Ascending aorta (tissue), 2 donors: ENCODE measurements at regions not wholly inside any gene's neighbourhood (a gene's known extent, or its start where the extent isn't known, plus 50 kb on each side); places are given as distances from the start of the nearest gene placed in this dataset.

Source experiments
- DNase-seq, 2 donors: peaks; one replicate each; pipeline ENCODE4 v3.0.0-alpha.2; 2019; ENCODE audit warnings: low spot score in 2 of 2
- H3K27ac ChIP-seq, 2 donors: fragments of 200-600 bp; sonication (generic); one replicate each; pipeline ENCODE4 v1.5.1; 2016 to 2017; ENCODE audit warnings: mild to moderate bottlenecking in 1 of 2
- H3K27me3 ChIP-seq: fragments of 200-600 bp; sonication (generic); one replicate; pipeline ENCODE4 v1.5.1; 2017
- H3K36me3 ChIP-seq, 2 donors: fragments of 200-600 bp; sonication (generic); one replicate each; pipeline ENCODE4 v1.5.1; 2016
- H3K4me1 ChIP-seq, 2 donors: fragments of 200-600 bp; sonication (generic); one replicate each; pipeline ENCODE4 v1.5.1; 2016 to 2017; ENCODE audit warnings: mild to moderate bottlenecking in 1 of 2
- H3K4me3 ChIP-seq, 2 donors: fragments of 200-600 bp; sonication (generic); one replicate each; pipeline ENCODE4 v1.5.1; 2016 to 2017; ENCODE audit warnings: mild to moderate bottlenecking in 1 of 2
- H3K9me3 ChIP-seq, 2 donors: fragments of 200-600 bp; sonication (generic); one replicate each; pipeline ENCODE4 v1.5.1; 2016
- intact Hi-C: fragments of 100-400 bp; cut with DNase I; formaldehyde crosslinking; loops from one replicate; pipeline ENCODE4 v1.15.1; 2023
- TF ChIP-seq, protein P1 (sequence below), 3 experiments: fragments of 200-600 bp in 2 of 3; fragments of 450-650 bp in 1 of 3; sonication (generic) in 2 of 3; IDR thresholded peaks; one replicate each; pipeline ENCODE4 v1.5.1; 2016 to 2019; ENCODE audit warnings: antibody characterized with exemption in 3 of 3, mild to moderate bottlenecking in 1 of 3, moderate library complexity in 1 of 3

DNA sequence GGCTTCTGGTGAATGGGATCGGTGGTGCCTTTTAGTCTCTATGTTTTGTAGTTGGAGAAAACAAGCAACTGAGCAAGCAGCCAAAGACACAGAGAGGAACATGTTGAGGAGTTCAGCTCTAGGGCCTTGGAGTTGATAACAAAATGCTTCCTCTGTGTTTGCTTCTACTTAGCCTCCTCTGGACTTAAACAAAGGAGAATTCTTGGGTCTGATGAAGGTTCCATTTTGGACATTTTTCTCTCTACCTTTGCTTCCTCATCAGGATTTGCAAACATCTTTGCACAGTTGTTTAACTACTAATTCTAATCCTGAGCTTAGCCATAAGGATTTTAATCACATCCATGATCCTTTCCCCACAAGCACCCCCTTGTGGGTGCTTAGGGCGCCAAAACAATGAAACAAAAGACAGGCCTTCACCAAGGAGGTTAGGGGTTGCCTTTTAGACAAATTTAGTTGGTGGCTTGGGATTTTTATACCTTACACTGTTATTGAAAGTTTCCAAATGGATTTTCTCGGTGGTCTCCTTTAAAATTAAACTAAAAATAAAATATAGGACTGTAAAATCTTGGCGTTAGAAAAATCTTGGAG is 148.5 kb upstream of the SATB2 start:
- DNase-seq = no peak
- Histone ChIP-seq H3K9me3 (no peaks in the 10 kb centered on the region), H3K4me3 (no peak overlapping the region), H3K27ac (no peak overlapping the region), H3K27me3 (no peaks in the 10 kb centered on the region), H3K36me3 (no peaks in the 10 kb centered on the region), H3K4me1 (no peaks in the 10 kb centered on the region)
- intact Hi-C loops = no loop called here
- TF ChIP-seq, protein P1, sequence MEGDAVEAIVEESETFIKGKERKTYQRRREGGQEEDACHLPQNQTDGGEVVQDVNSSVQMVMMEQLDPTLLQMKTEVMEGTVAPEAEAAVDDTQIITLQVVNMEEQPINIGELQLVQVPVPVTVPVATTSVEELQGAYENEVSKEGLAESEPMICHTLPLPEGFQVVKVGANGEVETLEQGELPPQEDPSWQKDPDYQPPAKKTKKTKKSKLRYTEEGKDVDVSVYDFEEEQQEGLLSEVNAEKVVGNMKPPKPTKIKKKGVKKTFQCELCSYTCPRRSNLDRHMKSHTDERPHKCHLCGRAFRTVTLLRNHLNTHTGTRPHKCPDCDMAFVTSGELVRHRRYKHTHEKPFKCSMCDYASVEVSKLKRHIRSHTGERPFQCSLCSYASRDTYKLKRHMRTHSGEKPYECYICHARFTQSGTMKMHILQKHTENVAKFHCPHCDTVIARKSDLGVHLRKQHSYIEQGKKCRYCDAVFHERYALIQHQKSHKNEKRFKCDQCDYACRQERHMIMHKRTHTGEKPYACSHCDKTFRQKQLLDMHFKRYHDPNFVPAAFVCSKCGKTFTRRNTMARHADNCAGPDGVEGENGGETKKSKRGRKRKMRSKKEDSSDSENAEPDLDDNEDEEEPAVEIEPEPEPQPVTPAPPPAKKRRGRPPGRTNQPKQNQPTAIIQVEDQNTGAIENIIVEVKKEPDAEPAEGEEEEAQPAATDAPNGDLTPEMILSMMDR (IDR thresholded peaks at IDR 0.05) = no peak

DNA sequence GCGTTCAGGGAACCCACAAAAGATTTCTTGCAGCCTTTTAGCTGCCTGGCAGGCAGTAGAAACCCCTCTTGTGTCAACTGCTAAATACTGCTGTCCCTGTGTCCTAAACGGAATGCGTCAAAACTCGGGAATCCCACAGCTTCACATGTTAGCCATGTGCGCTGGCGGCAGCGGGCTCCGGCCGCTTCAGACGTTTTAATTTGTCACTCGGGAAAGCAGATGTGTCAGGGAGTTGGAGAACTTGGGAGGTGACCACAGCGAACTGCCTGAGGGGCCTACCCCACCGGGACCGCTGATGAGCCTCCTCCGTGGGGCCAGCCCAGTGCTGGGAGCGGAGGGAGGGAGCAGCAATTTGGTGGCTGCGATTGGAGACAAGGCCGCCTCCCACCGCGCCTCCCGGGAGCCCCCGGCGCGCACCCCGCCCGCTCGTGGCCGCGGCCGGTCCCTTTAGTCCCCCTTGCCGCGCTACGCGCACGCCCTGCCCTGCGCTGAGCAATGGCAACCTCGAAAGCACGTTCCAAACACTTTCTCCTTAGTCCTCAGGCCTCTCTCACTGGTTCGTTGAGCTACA is 146.1 kb upstream of the SATB2 start:
- H3K27ac ChIP-seq = no peak overlapping the region
- H3K9me3 ChIP-seq = no peaks in the 10 kb centered on the region
- H3K27me3 ChIP-seq = no peaks in the 10 kb centered on the region
- no peak overlapping the region for H3K4me3 ChIP-seq
- H3K4me1 ChIP-seq = no peaks in the 10 kb centered on the region
- intact Hi-C loops = no loop called here
- TF ChIP-seq, protein P1 (IDR thresholded peaks at IDR 0.05) = no peak
- DNase-seq = no peak
- no peaks in the 10 kb centered on the region for H3K36me3 ChIP-seq

DNA sequence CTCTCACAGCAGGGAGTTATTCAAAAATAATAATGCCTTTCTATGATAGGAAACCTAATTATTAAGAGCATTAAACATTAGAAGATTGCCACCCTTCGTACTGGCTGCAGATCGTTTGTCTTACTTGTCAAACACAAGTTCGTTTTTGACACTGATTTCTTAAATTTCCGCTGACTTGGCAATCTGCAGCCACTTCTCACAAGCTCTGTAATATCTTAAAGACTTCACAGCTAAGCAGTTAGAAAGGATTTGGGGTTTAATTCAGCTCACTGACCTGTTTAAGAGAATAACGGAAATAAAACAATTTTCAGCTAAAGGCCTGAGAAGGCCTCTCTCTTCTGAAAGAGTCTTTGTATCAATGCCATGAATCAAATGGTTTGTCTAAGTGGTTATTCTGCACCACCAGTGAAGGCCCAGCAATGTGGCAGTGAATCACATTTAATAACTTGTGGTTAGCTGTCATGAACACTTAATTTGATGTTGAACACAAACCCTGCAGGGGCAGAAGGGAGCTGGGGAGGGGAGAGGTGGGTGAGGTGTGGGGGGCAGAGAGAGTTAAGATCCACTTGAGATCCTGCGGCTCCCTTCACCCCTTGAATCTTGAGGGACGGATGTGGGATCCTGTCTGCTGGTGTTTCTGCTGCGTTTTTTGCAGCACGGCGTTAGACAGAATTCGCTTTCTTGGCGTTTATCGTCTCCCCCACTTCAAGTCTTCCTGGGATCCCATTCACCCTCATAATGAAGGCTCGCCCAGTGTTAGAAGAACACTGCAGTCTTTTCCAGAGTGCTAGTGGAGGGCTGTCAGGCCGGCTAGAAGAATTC is 145.4 kb upstream of the SATB2 start:
- Histone ChIP-seq H3K9me3 (no peaks in the 10 kb centered on the region), H3K27ac (no peak overlapping the region), H3K36me3 (no peaks in the 10 kb centered on the region), H3K27me3 (no peaks in the 10 kb centered on the region), H3K4me3 (no peak overlapping the region), H3K4me1 (no peaks in the 10 kb centered on the region)
- no peak for DNase-seq
- TF ChIP-seq, protein P1 (IDR thresholded peaks at IDR 0.05) = no peak
- intact Hi-C loops = no loop called here

DNA sequence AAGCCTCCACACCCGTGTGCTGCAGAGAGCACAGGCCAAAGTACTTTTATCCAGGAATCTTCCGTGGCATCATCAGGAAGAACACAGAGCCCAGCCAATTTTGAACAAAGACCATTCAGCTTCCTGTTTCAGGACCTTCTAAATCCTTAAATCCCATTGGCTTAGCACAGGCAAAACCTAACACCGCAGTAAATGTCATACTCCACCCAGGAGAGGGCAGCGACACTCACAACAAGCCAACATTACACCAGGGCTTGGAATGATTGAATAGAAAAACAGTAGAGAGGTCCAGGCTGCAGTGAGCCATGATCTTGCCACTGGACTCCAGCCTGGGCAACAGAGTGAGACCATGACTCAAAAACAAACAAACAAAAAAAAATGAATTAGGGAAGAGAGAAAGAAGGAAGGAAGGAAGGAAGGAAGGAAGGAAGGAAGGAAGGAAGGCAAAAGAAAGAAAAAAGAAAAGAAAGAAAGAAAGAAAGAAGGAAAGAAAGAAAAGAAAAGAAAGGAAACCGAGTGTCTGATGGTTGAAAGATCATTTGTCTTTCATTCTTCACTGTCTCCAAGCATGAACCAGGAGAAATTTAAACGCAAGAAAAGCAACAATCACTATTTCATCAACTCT is 144.6 kb upstream of the SATB2 start:
- intact Hi-C loops = no loop called here
- Histone ChIP-seq H3K27ac (no peak overlapping the region), H3K36me3 (no peaks in the 10 kb centered on the region), H3K27me3 (no peaks in the 10 kb centered on the region), H3K4me1 (no peaks in the 10 kb centered on the region), H3K4me3 (no peak overlapping the region), H3K9me3 (no peaks in the 10 kb centered on the region)
- TF ChIP-seq, protein P1 (IDR thresholded peaks at IDR 0.05) = no peak
- no peak for DNase-seq

DNA sequence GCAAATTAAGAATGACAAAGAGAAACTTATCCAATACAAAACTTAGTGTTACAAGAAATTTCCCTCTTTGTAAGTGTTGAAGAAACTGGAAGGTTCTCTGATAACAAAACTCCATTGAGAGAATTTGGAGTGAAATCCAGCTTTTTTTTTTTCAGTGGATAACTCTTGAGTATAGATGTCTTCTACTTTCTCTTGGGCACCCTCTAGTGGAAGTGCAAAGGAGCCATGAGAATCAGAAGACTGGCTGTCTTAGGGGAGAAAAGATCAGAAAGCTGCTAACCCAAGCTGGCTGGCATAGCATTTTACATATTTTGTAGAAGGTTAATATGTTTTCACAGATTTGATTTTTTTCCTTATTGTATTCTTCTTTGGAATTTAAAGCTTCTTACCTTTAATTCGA is 138.8 kb upstream of the SATB2 start:
- no peaks in the 10 kb centered on the region for H3K9me3 ChIP-seq

More for the DNA sequence above, 138.8 kb upstream of the SATB2 start:
- no peaks in the 10 kb centered on the region for H3K4me1 ChIP-seq
- no peak for DNase-seq
- TF ChIP-seq, protein P1 (IDR thresholded peaks at IDR 0.05) = peak in 1 of 3 experiments; percentile 7
- H3K27me3 ChIP-seq = no peaks in the 10 kb centered on the region
- H3K27ac ChIP-seq = no peak overlapping the region
- no peaks in the 10 kb centered on the region for H3K36me3 ChIP-seq
- no peak overlapping the region for H3K4me3 ChIP-seq
- intact Hi-C loops = no loop called here
